DMS53 (cell line): ENCODE measurements at regions not wholly inside any gene's neighbourhood (a gene's known extent, or its start where the extent isn't known, plus 50 kb on each side); places are given as distances from the start of the nearest gene placed in this dataset.

Experiments
- DNase-seq: peaks from one replicate; lab custom pipeline; 2025; lab: John Stamatoyannopoulos, UW

GRCh38 chr1:169053196-169053595 is 53.3 kb upstream of the ATP1B1 start:
- no peak for DNase-seq
